ENCODE measurements at regions not wholly inside any gene's neighbourhood (a gene's known extent, or its start where the extent isn't known, plus 50 kb on each side); places are given as distances from the start of the nearest gene placed in this dataset.

GRCh38 chr10:70943841-70944466 lies 55.6 kb upstream of the PCBD1 start (continued):
- TF ChIP-seq PRDM10 (tag by site-specific recombination; IDR thresholded peaks at IDR 0.05): no peak
- TF ChIP-seq ZNF37A (tag by site-specific recombination; IDR thresholded peaks at IDR 0.05): no peak
- TF ChIP-seq SALL2 (tag by site-specific recombination; IDR thresholded peaks at IDR 0.05; ENCODE audit: borderline replicate concordance): no peak
- TF ChIP-seq SP7 (tag by site-specific recombination; IDR thresholded peaks at IDR 0.05): no peak
- no peak for TF ChIP-seq SETDB1 (IDR thresholded peaks at IDR 0.05; ENCODE audit: insufficient read length, low read length)

- H3K36me3 ChIP-seq (ENCODE audit: control insufficient read depth in 2 of 2, insufficient read depth in 1 of 2, low read length in 2 of 2): no peaks in the 10 kb centered on the region
- H3K4me1 ChIP-seq (ENCODE audit: control insufficient read depth, insufficient read depth, low read length): no peaks in the 10 kb centered on the region
- H3K27ac ChIP-seq (ENCODE audit: extremely low read depth, low read depth, low read length): no peak overlapping the region
- POLR2A ChIA-PET: no interaction called here
- no peak overlapping the region for H3K4me3 ChIP-seq (ENCODE audit: low read depth, low read length)
- TF ChIP-seq REST (tag by site-specific recombination; IDR thresholded peaks at IDR 0.05) (peak; percentile 87), ZNF513 (tag by site-specific recombination; IDR thresholded peaks at IDR 0.05) (no peak), ZBTB17 (tag by site-specific recombination; IDR thresholded peaks at IDR 0.05) (no peak), ZNF561 (tag by site-specific recombination; IDR thresholded peaks at IDR 0.05; ENCODE audit: borderline replicate concordance) (no peak)
- CTCF ChIA-PET: no interaction called here
- H3K9me3 ChIP-seq (ENCODE audit: control insufficient read depth, insufficient read depth, low read depth, low read length): no peaks in the 10 kb centered on the region
Measured at GRCh38 chr10:70950037-70950436, 61.7 kb upstream of the PCBD1 start.

- POLR2A ChIA-PET: no interaction called here
- Histone ChIP-seq H3K9me3 (ENCODE audit: control insufficient read depth, insufficient read depth, low read depth, low read length) (no peaks in the 10 kb centered on the region), H3K4me3 (ENCODE audit: low read depth, low read length) (no peak overlapping the region), H3K36me3 (ENCODE audit: control insufficient read depth in 2 of 2, insufficient read depth in 1 of 2, low read length in 2 of 2) (no peaks in the 10 kb centered on the region), H3K4me1 (ENCODE audit: control insufficient read depth, insufficient read depth, low read length) (no peaks in the 10 kb centered on the region), H3K27ac (ENCODE audit: extremely low read depth, low read depth, low read length) (no peak overlapping the region)
- CTCF ChIA-PET: interaction anchor here (0.7 kb wide), 1 partner anchor 26 kb away, joined by 3 read pairs; no protein-coding TSS in a partner anchor
- TF ChIP-seq ZNF791 (tag by site-specific recombination; IDR thresholded peaks at IDR 0.05): no peak
- TF ChIP-seq ZNF639 (tag by site-specific recombination; IDR thresholded peaks at IDR 0.05): no peak
- TF ChIP-seq ZNF394 (tag by site-specific recombination; IDR thresholded peaks at IDR 0.05; ENCODE audit: borderline replicate concordance): no peak
- TF ChIP-seq ZNF138 (tag by site-specific recombination; IDR thresholded peaks at IDR 0.05; ENCODE audit: borderline replicate concordance): no peak
- no peak for TF ChIP-seq PRDM4 (tag by site-specific recombination; IDR thresholded peaks at IDR 0.05)
- TF ChIP-seq ZNF658 (tag by site-specific recombination; IDR thresholded peaks at IDR 0.05): no peak
- no peak for TF ChIP-seq ZNF571 (tag by site-specific recombination; IDR thresholded peaks at IDR 0.05)
- no peak for TF ChIP-seq TRIM28 (IDR thresholded peaks at IDR 0.05; ENCODE audit: borderline replicate concordance, low read length)
- TF ChIP-seq ZNF561 (tag by site-specific recombination; IDR thresholded peaks at IDR 0.05; ENCODE audit: borderline replicate concordance): no peak
- no peak for TF ChIP-seq ZNF223 (tag by site-specific recombination; IDR thresholded peaks at IDR 0.05)
- no peak for TF ChIP-seq ZNF23 (tag by site-specific recombination; IDR thresholded peaks at IDR 0.05; ENCODE audit: borderline replicate concordance)
Measured at GRCh38 chr10:70950801-70951200, 62.4 kb upstream of the PCBD1 start.

Measured in HEK293 (cell line).